ENCODE measurements at regions not wholly inside any gene's neighbourhood (a gene's known extent, or its start where the extent isn't known, plus 50 kb on each side); places are given as distances from the start of the nearest gene placed in this dataset.

- TF ChIP-seq CREB3L1 (IDR thresholded peaks at IDR 0.05; ENCODE audit: borderline replicate concordance, low read depth) (no peak), OTX1 (CRISPR knock-in tag; IDR thresholded peaks at IDR 0.05) (no peak), ZNF583 (CRISPR knock-in tag; IDR thresholded peaks at IDR 0.05) (no peak), TCF3 (CRISPR knock-in tag; IDR thresholded peaks at IDR 0.05) (peak; percentile 38; the same call in 1 of the 2 replicates)
Observed at GRCh38 chr6:133634474-133634873, 254.4 kb upstream of the TCF21 start (continued).

- no peak overlapping the region for H3K4me3 ChIP-seq
- no peak overlapping the region for H2AFZ ChIP-seq (ENCODE audit: low read depth, low read length)
- no peak for DNase-seq (ENCODE audit: extremely low read depth in 1 of 4, low spot score in 3 of 4)
- intact Hi-C loops (cut with micrococcal nuclease), result no loop called here
- H3K27me3 ChIP-seq (ENCODE audit: control insufficient read depth in 2 of 2, insufficient read depth in 2 of 2, low read length in 2 of 2), result no peaks in the 10 kb centered on the region
- POLR2A ChIA-PET, result interaction anchor here (0.6 kb wide), 1 partner anchor 146 kb away, joined by 3 read pairs; no protein-coding TSS in a partner anchor
- no peaks in the 10 kb centered on the region for H3K9me1 ChIP-seq (ENCODE audit: control insufficient read depth, insufficient read depth, low read length)
- H3K9me3 ChIP-seq (replicated peaks; ENCODE audit: control insufficient read depth, insufficient read depth, low read depth, low read length), result no peaks in the 10 kb centered on the region
- BruUV-seq (replicated peaks), result no TSS peak
- in situ Hi-C loops (cut with MboI), result no loop called here
- no peak overlapping the region for H3K27ac ChIP-seq (ENCODE audit: extremely low read depth, low read depth, low read length)
- WGBS (ENCODE audit: insufficient coverage, low coverage, missing lambda C conversion rate), result 0% methylated on average over 2 of the region's 2 CpGs
- H3K4me1 ChIP-seq (replicated peaks in 1 of 2; ENCODE audit: control insufficient read depth in 2 of 2, insufficient read depth in 2 of 2, low read length in 2 of 2), result no peaks in the 10 kb centered on the region
- H3K9ac ChIP-seq (ENCODE audit: insufficient read depth in 1 of 2, low read depth in 2 of 2, low read length in 2 of 2), result no peak overlapping the region
- H3K79me2 ChIP-seq (ENCODE audit: control insufficient read depth, insufficient read depth, low read length), result no peaks in the 10 kb centered on the region
- ATAC-seq, result no peak
- CTCF ChIA-PET (ENCODE audit: low intra/inter-chr PET ratio), result no interaction called here
- H4K20me1 ChIP-seq (replicated peaks; ENCODE audit: control insufficient read depth, insufficient read depth, low read length), result no peaks in the 10 kb centered on the region
- FAIRE-seq, result no peak
- no peak overlapping the region for H3K4me2 ChIP-seq (ENCODE audit: insufficient read depth, low read length)
- H3K36me3 ChIP-seq (ENCODE audit: control insufficient read depth, insufficient read depth, low read length), result no peaks in the 10 kb centered on the region
- TF ChIP-seq GTF3C2 (IDR thresholded peaks at IDR 0.05; ENCODE audit: borderline replicate concordance, extremely low read depth, insufficient read length), result no peak
- TF ChIP-seq WHSC1 (IDR thresholded peaks at IDR 0.05; ENCODE audit: low read length), result no peak
- no peak for TF ChIP-seq ZNF124 (CRISPR knock-in tag; IDR thresholded peaks at IDR 0.05)
- TF ChIP-seq ILK (tag; IDR thresholded peaks at IDR 0.05; ENCODE audit: borderline replicate concordance, low read depth), result no peak
- no peak for TF ChIP-seq ZNF239 (CRISPR knock-in tag; IDR thresholded peaks at IDR 0.05)
- TF ChIP-seq ZNF444 (CRISPR knock-in tag; IDR thresholded peaks at IDR 0.05), result no peak
- no peak for TF ChIP-seq ZNF785 (CRISPR knock-in tag; IDR thresholded peaks at IDR 0.05)
- TF ChIP-seq L3MBTL2 (IDR thresholded peaks at IDR 0.05), result no peak
- TF ChIP-seq ATF4 (CRISPR knock-in tag; IDR thresholded peaks at IDR 0.05), result no peak
- no peak for TF ChIP-seq U2AF1 (optimal IDR thresholded peaks at IDR 0.05; ENCODE audit: low read depth, low read length)
- no peak for TF ChIP-seq EGR1 (conservative IDR thresholded peaks at IDR 0.05)
- no peak for TF ChIP-seq HBP1 (CRISPR knock-in tag; IDR thresholded peaks at IDR 0.05)
Observed at GRCh38 chr6:133635447-133635846, 253.5 kb upstream of the TCF21 start.

Measured in K562 (cell line).